Hepatocyte (in vitro differentiated cells): ENCODE measurements at regions not wholly inside any gene's neighbourhood (a gene's known extent, or its start where the extent isn't known, plus 50 kb on each side); places are given as distances from the start of the nearest gene placed in this dataset.
"Not testable (repeated sequence)": the region's sequence is repeated elsewhere in the genome, so short reads cannot be mapped to it uniquely, and the experiment has no call there.

ENCODE experiments used
- DNase-seq: peaks from one replicate; pipeline ENCODE4 v3.0.0-alpha.2; 2016; ENCODE audit warnings: low spot score
- H2AFZ ChIP-seq: fragments of 200-600 bp; sonication (generic); 2 replicates; pipeline ENCODE4 v1.6.0; 2016; ENCODE audit warnings: antibody characterized with exemption, mild to moderate bottlenecking
- H3K27ac ChIP-seq: fragments of 200-600 bp; sonication (generic); 2 replicates; pipeline ENCODE4 v1.5.1; 2016; ENCODE audit warnings: mild to moderate bottlenecking
- H3K27me3 ChIP-seq: fragments of 200-600 bp; sonication (generic); 2 replicates; pipeline ENCODE4 v1.6.1; 2016
- H3K36me3 ChIP-seq: fragments of 200-600 bp; sonication (generic); replicated peaks from 2 replicates; pipeline ENCODE4 v1.5.1; 2016; ENCODE audit warnings: low read depth; ENCODE audit not compliant: insufficient read depth
- H3K4me1 ChIP-seq: fragments of 200-600 bp; sonication (generic); 2 replicates; pipeline ENCODE4 v1.5.1; 2016; ENCODE audit warnings: mild to moderate bottlenecking, moderate library complexity; ENCODE audit not compliant: insufficient read depth
- H3K4me2 ChIP-seq: fragments of 200-600 bp; sonication (generic); 2 replicates; pipeline ENCODE4 v1.6.0; 2016
- H3K4me3 ChIP-seq: fragments of 200-600 bp; sonication (generic); 2 replicates; pipeline ENCODE4 v1.5.1; 2016; ENCODE audit warnings: mild to moderate bottlenecking
- H3K79me2 ChIP-seq: fragments of 200-600 bp; sonication (generic); 2 replicates; pipeline ENCODE4 v1.6.0; 2017; ENCODE audit warnings: mild to moderate bottlenecking
- H3K9me2 ChIP-seq: fragments of 200-600 bp; sonication (generic); replicated peaks from 2 replicates; pipeline ENCODE4 v1.6.0; 2017; ENCODE audit warnings: mild to moderate bottlenecking; ENCODE audit not compliant: insufficient read depth
- H3K9me3 ChIP-seq: fragments of 200-600 bp; sonication (generic); 2 replicates; pipeline ENCODE4 v1.5.1; 2016; ENCODE audit warnings: low read depth, mild to moderate bottlenecking
- H4K20me1 ChIP-seq: fragments of 200-600 bp; sonication (generic); 2 replicates; pipeline ENCODE4 v1.6.0; 2016; ENCODE audit warnings: mild to moderate bottlenecking; ENCODE audit not compliant: insufficient read depth, poor library complexity, severe bottlenecking
- CTCF ChIP-seq: fragments of 200-600 bp; sonication (generic); IDR thresholded peaks from 2 replicates; pipeline ENCODE4 v1.5.1; 2016; ENCODE audit warnings: antibody characterized with exemption, mild to moderate bottlenecking; ENCODE audit not compliant: poor library complexity
- EZH2 ChIP-seq: fragments of 200-600 bp; sonication (generic); IDR thresholded peaks from 2 replicates; pipeline ENCODE4 v1.6.1; 2016; ENCODE audit warnings: antibody characterized with exemption, mild to moderate bottlenecking, borderline replicate concordance
- EZH2phosphoT487 ChIP-seq: fragments of 200-600 bp; sonication (generic); IDR thresholded peaks from one replicate; pipeline ENCODE4 v1.6.1; 2018; ENCODE audit warnings: antibody characterized with exemption, mild to moderate bottlenecking, low read depth, moderate library complexity; ENCODE audit not compliant: unreplicated experiment, severe bottlenecking
- WGBS: methylation state at CpG from one replicate; pipeline ENCODE4 v1.1.6; 2016; ENCODE audit warnings: low lambda C conversion rate; ENCODE audit errors: missing lambda C conversion rate; 5-methylcytosine and 5-hydroxymethylcytosine counted together

- Histone ChIP-seq H3K36me3 (no peaks in the 10 kb centered on the region), H3K9me3 (no peaks in the 10 kb centered on the region), H3K27me3 (no peaks in the 10 kb centered on the region), H4K20me1 (no peaks in the 10 kb centered on the region), H3K79me2 (no peaks in the 10 kb centered on the region), H3K4me2 (no peak overlapping the region), H2AFZ (no peak overlapping the region), H3K27ac (no peak overlapping the region), H3K4me1 (no peaks in the 10 kb centered on the region), H3K9me2 (no peaks in the 10 kb centered on the region), H3K4me3 (no peak overlapping the region)
- no peak for TF ChIP-seq CTCF
- no peak for TF ChIP-seq EZH2phosphoT487
- no peak for TF ChIP-seq EZH2
- WGBS = 69% methylated on average over 13 of the region's 13 CpGs
- no peak for DNase-seq
Measured at GRCh38 chrX:843306-843705, 212.7 kb downstream of the SHOX start.

- no peak for DNase-seq
- WGBS = 81% methylated on average over 13 of the region's 13 CpGs
- Histone ChIP-seq H3K4me2 (no peak overlapping the region), H2AFZ (no peak overlapping the region), H3K9me3 (no peaks in the 10 kb centered on the region), H3K9me2 (no peaks in the 10 kb centered on the region), H3K27ac (no peak overlapping the region), H3K4me1 (no peaks in the 10 kb centered on the region), H3K79me2 (no peaks in the 10 kb centered on the region), H3K4me3 (no peak overlapping the region), H4K20me1 (no peaks in the 10 kb centered on the region), H3K36me3 (no peaks in the 10 kb centered on the region), H3K27me3 (no peaks in the 10 kb centered on the region)
- no peak for TF ChIP-seq EZH2
- TF ChIP-seq CTCF = no peak
- TF ChIP-seq EZH2phosphoT487 = no peak
Measured at GRCh38 chrX:840556-840955, 210.0 kb downstream of the SHOX start.

GRCh38 chrX:838666-839065, 208.1 kb downstream of the SHOX start:
- H3K9me3 ChIP-seq, H4K20me1 ChIP-seq, H3K27me3 ChIP-seq, DNase-seq, H3K4me3 ChIP-seq, H3K9me2 ChIP-seq, H3K27ac ChIP-seq, H3K79me2 ChIP-seq, H2AFZ ChIP-seq, H3K4me2 ChIP-seq, H3K36me3 ChIP-seq, H3K4me1 ChIP-seq: not testable (repeated sequence)
- 71% methylated on average over 13 of the region's 13 CpGs for WGBS

- not testable (repeated sequence) for H2AFZ ChIP-seq, H3K27me3 ChIP-seq, DNase-seq, H3K79me2 ChIP-seq, H3K27ac ChIP-seq, H3K4me2 ChIP-seq, H3K36me3 ChIP-seq, H3K9me3 ChIP-seq, H4K20me1 ChIP-seq, H3K9me2 ChIP-seq, H3K4me1 ChIP-seq, H3K4me3 ChIP-seq
- WGBS = 94% methylated on average over 3 of the region's 3 CpGs
Measured at GRCh38 chrX:835857-836256, 205.3 kb downstream of the SHOX start.

- Histone ChIP-seq H3K4me2 (no peak overlapping the region), H3K27me3 (no peaks in the 10 kb centered on the region), H2AFZ (no peak overlapping the region), H3K9me2 (no peaks in the 10 kb centered on the region), H3K27ac (no peak overlapping the region), H3K4me1 (peaks cover 3% of the 10 kb centered on the region), H3K79me2 (no peaks in the 10 kb centered on the region), H3K36me3 (no peaks in the 10 kb centered on the region), H3K4me3 (no peak overlapping the region), H4K20me1 (no peaks in the 10 kb centered on the region), H3K9me3 (no peaks in the 10 kb centered on the region)
- 36% methylated on average over 6 of the region's 6 CpGs for WGBS
- TF ChIP-seq CTCF (no peak), EZH2phosphoT487 (no peak), EZH2 (no peak)
- DNase-seq = no peak
Measured at GRCh38 chrX:830532-830931, 199.9 kb downstream of the SHOX start.
